Cardiac fibroblast (primary cell): ENCODE measurements at regions not wholly inside any gene's neighbourhood (a gene's known extent, or its start where the extent isn't known, plus 50 kb on each side); places are given as distances from the start of the nearest gene placed in this dataset.

Experiments
- DNase-seq, 2 donors: peaks; one replicate each; pipeline versions ENCODE4 v3.0.0 to v3.0.0-alpha.2; 2010; ENCODE audit warnings: low read depth in 2 of 2
- H3K4me3 ChIP-seq, 2 donors: replicated peaks in 1 of 2; 1 replicate in 1 of 2; 2 replicates in 1 of 2; pipeline ENCODE4 v1.5.1; 2011; ENCODE audit warnings: low read depth in 2 of 2, low read length in 2 of 2, mild to moderate bottlenecking in 2 of 2, moderate library complexity in 1 of 2
- TF ChIP-seq, protein P1 (sequence below): IDR thresholded peaks from one replicate; pipeline ENCODE4 v1.5.1; 2011; ENCODE audit warnings: low read depth, mild to moderate bottlenecking, low read length, inconsistent platforms

DNA sequence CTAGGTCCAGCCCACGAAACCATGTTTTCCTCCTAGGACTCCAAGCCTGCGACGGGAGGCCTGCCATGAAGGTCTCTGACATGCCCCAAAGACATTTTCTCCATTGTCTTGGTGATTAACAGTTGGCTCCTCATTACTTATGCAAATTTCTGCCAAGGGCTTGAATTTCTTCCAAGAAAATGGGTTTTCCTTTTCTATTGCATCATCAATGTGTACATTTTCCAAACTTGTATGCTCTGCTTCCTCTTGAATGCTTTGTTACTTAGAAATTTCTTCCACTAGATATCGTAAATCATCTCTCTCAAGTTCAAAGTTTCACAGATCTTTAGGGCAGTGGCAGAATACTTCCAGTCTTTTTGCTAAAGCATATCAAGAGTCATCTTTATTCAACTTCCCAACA lies 1792.7 kb upstream of the CDH9 start:
- H3K4me3 ChIP-seq: no peak overlapping the region
- no peak for DNase-seq
- TF ChIP-seq, protein P1, sequence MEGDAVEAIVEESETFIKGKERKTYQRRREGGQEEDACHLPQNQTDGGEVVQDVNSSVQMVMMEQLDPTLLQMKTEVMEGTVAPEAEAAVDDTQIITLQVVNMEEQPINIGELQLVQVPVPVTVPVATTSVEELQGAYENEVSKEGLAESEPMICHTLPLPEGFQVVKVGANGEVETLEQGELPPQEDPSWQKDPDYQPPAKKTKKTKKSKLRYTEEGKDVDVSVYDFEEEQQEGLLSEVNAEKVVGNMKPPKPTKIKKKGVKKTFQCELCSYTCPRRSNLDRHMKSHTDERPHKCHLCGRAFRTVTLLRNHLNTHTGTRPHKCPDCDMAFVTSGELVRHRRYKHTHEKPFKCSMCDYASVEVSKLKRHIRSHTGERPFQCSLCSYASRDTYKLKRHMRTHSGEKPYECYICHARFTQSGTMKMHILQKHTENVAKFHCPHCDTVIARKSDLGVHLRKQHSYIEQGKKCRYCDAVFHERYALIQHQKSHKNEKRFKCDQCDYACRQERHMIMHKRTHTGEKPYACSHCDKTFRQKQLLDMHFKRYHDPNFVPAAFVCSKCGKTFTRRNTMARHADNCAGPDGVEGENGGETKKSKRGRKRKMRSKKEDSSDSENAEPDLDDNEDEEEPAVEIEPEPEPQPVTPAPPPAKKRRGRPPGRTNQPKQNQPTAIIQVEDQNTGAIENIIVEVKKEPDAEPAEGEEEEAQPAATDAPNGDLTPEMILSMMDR: no peak

DNA sequence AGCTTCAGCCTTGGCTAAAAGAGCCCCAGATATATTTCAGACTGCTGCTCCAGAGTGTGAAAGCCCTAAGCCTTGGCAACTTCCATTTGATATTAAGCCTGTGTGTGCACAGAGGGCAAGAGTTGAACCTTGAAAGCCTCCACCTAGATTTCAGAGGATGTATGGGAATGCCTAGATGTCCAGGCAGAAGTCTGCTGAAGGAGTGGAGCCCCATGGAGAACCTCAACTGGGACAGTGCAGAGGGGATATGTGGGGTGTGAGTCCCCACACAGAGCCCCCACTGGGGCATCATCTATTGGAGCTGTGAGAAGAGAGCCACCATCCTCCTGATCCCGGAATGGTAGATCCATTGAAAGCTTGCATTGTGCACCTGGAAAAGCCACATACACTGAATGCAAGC lies 1784.8 kb upstream of the CDH9 start:
- TF ChIP-seq, protein P1: no peak
- no peak for DNase-seq
- H3K4me3 ChIP-seq: no peak overlapping the region

DNA sequence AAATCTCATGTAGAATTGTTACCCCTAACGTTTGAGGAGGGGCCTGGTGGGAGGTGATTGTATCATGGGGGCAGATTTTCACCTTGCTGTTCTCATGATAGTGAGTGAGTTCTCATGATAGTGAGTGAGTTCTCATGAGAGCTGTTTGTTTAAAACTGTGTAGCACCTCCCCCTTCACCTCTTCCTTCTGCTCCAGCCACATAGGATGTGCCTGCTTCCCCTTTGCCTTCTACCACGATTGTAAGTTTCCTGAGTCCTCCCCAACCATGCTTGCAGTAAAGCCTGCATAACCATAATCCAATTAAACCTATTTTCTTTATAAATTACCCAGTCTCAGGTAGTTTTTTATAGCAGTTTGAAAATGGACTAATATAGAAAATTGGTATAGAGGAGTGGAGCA lies 1783.7 kb upstream of the CDH9 start:
- no peak for DNase-seq
- TF ChIP-seq, protein P1: no peak
- no peak overlapping the region for H3K4me3 ChIP-seq

DNA sequence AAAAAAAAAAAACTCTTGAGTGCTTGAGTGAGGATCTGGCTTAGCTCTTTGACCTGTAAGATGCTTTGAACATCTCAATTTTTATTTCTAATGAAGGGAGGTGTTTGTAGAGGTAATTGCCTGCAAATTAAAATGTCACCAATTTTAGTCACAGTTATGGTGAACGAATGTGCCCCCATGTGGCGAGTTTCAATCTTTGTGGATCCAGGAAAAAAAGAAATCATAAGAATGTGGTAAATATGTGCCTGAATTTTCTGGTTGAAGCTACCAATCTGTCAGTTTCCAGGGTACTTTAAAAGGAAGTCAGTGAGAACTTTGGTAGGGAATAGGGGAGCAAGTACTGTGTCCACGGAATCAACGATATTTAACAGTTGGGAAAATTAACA lies 1772.4 kb upstream of the CDH9 start:
- no peak overlapping the region for H3K4me3 ChIP-seq
- DNase-seq: no peak
- TF ChIP-seq, protein P1: no peak

DNA sequence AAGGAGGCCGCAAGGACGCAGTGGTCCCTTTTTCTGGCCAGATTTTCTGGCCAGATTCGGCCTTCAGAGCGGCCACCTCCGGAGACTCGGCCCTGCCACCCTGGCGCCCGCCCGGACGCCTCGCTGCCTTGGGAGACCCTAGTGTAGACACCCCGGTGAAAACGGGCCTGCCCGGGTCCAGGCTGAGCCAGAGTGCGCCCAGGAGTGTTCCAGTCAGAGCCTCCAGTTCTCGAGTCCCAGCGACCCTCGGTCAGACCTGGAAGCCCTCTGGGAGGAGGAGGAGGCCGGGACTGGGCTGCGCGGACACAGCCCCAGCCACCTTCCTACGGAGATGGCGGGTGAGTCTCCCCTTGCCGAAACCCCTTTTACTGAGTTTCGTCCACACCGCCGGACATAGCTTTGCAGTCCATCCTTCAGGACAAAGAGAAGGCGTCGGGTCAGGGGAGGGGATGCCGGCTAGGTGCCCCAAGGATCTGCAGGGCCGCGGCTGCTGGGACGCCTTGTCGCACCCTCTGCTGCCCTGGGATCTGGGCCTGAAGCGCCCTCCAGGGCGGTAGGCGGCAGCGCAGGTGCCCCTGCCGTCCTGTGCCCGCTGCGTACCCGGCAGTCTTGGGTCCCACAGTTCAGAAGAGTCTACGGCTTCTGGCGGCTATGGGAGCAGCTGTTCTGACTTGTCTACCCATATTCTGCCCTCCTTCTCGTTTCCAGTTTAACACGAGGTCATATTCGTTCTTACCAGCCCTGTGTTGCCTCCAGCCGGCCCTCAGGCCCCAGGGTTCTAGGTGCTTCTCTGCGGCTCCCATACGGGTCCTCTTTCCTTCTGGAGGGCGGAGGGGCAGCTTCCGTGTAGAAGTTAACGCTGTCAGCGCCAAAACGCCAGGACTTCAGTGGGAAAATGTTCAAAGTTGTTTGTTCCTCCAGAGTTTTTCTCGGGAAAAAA lies 1771.7 kb upstream of the CDH9 start:
- TF ChIP-seq, protein P1: no peak
- H3K4me3 ChIP-seq: no peak overlapping the region
- no peak for DNase-seq

DNA sequence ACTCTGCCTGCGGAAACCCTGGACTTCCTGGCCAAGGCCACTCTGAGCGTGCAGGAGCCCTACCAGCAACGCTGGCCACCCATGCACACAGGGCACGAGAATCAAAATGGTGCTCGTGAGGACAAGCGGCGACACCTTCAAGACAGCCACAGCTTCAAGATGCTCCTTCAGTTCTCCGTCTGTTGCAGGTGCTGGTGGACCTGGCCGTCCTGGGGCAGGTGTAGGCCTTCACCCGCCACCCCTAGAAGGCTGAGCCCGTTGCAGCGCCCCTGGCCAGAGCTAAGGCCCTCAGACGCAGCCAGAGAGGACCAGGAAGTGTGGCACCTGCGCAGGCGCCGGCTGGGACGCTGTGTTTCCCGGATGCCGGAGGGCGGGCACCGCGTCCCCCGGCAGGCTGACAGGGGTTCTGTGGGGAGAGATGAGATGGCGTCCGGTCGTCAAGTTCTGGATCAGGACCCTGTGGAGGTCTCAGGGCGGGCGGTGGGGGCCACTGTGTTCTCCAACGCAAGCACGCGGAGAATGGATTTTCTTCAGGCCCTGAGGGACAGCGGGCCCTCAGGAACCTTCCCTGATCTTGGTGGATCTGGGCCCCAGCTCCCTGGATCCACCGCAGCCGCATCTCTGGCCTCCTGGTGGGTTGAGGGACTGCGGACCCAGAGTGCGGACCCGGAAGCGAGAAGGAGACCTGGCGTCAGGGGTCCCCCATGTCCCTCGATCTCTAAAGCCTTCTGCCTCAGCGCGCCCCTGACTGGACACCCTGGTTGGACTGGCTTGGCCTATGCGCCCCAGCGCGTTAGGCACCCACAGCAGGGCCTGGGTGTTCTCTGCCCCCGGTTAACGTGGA lies 1770.8 kb upstream of the CDH9 start:
- no peak overlapping the region for H3K4me3 ChIP-seq
- DNase-seq: no peak
- TF ChIP-seq, protein P1: no peak
